Kasumi-1 (cell line): ENCODE measurements at regions not wholly inside any gene's neighbourhood (a gene's known extent, or its start where the extent isn't known, plus 50 kb on each side); places are given as distances from the start of the nearest gene placed in this dataset.

ENCODE experiments used
- DNase-seq, 2 experiments: peaks; one replicate each; lab custom pipeline; 2025; lab: John Stamatoyannopoulos, UW

DNA sequence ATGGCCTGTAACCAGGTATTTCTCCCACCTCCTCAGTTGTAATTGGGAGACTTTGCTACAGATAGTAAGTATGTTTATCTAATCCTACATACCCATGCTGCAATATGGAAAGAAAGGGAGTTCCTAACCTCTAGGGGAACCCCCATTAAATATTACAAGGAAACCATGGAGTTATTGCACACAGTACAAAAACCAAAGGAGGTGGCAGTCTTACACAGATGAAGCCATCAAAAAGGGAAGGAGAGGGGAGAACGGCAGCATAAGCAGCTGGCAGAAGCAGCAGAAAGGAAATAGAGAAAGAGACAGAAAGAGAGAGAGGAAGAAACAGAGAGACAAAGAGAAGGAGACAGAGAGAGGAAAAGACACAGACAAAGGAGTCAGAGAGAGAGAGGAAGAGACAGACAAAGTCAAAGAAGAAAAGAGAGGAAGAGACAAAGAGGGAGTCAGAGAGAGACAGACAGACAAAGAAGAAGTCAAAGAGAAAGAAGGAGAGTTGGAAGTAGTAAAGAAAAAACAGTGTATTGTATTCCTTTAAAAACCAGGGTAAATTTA lies 142.9 kb downstream of the FASLG start:
- DNase-seq: peak in 1 of 2 experiments; percentile 46

GRCh38 chr1:172809750-172810149 lies 150.8 kb downstream of the FASLG start:
- peak; percentile 58 to 70 for DNase-seq

GRCh38 chr1:172810480-172811175 lies 151.7 kb downstream of the FASLG start:
- DNase-seq: peak; percentile 52 to 55

GRCh38 chr1:172811694-172812093 lies 152.8 kb downstream of the FASLG start:
- DNase-seq: no peak

DNA sequence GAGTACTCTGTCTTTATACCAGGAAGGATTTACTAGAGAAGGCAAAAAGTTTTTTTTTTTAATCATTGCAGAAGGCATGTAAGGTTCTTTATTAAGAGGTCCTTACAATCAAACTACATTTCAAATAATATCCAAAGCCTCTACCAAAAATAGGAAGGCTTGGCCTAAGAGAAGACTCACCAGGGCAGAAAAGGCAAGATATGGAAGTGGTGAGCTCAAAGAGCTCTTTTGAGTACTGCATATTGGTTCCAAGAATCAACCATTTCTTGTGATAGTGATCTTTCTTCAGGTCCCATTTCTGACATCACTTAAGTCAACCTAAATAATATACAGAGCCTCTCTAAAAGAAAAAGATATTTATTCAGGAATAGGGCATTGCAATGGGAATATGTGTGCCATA lies 153.2 kb downstream of the FASLG start:
- no peak for DNase-seq

- no peak for DNase-seq
These were observed 154.4 kb downstream of the FASLG start for GRCh38 chr1:172813330-172813729.

- DNase-seq: no peak
These were observed 155.5 kb downstream of the FASLG start for GRCh38 chr1:172814428-172814827.

DNA sequence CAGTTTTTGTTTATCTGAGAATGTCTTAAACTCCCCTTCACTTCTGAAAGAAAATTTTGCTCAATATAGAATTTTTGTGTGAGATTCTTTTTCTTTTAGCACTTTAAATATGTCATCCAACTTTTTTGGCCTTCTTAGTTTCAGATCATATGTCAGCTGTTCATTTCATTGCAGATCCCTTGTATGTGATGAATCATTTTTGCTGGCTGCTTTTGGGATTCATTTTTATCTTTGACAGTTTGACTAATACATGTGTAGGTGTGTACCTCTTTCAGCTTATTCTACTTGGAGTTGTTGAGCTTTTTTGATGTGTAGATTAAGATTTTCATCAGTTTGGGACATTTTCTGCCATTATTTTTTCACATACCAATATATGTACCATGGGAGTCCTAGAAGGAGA lies 156.8 kb downstream of the FASLG start:
- no peak for DNase-seq

DNA sequence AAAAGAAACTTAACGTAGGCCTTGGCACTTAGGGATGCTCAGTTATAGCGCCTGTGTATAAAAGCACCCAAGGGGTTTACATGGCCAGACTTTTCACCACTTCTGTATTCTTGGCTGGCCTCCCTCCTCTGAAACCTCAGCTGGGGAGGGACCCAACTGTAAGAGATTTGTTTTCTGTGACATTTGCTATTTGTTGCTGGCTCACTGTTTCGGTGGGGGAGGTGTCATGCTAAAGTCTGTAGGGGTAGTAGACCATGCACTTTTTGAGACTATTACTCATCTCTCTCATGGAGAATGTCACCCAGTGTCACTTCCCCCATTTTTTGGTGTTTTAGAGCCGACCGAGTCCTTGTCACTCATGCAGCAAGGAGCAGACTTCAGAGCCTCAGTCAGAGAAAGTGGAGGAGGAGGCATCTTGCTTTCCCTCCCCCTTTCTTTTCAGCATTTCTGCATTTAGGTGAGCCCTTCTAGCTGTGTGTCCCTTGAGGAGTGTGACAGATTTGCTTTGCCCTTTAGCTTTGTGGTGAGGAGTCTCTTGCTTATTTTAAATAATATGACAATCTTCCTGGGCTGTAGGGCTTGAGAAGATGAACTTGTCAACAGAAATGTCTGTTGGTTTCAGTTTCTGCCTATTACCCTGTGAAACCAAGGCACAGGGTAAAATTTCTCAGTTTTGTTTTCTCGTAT lies 160.1 kb downstream of the FASLG start:
- DNase-seq: peak; percentile 14 to 28

GRCh38 chr1:172820475-172821158 lies 161.7 kb downstream of the FASLG start:
- DNase-seq: no peak

DNA sequence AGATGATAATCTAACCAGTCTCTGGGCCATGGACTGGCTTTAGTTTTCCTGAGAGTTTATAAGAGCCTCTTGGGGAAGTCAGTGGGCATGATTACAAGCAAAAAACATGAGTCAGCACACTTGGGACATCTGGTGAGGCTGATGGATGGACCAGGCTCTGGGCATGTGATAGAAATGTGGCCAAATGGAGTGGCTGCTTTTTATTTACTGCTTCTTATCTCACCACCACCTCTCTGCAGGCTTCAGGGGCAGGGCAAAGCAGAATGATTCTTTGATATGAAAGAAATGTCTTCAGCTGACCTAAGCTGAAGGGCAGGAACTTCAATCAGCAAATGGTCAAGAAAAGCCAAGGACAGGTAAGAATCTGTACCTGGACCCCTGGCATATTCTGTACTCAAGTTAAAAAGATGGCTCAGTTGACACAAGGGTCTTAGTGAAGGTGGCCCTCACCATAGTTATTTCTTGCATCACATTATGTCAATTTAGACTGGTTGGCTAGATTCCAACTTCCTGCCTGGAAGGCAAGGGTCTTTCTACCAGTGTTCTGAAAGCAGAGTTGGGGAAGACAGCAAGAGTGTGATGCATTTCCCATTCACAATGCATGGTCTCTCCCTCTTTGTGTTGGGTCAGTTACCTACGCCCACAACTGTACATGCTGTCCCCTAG lies 162.8 kb downstream of the FASLG start:
- no peak for DNase-seq

- no peak for DNase-seq
These were observed 164.0 kb downstream of the FASLG start for GRCh38 chr1:172822886-172823285.

- DNase-seq: no peak
These were observed 164.6 kb downstream of the FASLG start for GRCh38 chr1:172823534-172823933.

- peak; percentile 25 to 27 for DNase-seq
These were observed 165.3 kb downstream of the FASLG start for GRCh38 chr1:172824209-172824608.

GRCh38 chr1:172826096-172826741 lies 167.3 kb downstream of the FASLG start:
- DNase-seq: peak; percentile 67 to 71

DNA sequence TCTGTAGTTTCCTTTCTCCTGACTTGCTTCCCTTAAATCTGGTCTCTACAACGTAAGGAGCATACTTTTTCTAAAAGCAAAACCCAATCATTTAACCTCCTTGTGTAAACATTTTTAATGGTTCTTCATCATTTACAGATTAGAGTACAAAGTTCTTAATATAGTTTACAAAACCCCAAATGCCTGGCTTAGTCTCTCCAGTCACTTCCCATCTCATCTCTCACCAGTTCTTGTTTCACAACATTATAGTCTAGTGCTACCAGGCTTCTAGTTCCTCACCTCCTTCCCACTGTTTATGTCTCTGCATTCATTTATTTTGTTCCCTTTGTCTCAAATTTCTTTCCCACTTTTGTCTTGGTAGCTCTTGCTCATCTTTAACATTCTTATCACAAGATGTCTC lies 168.4 kb downstream of the FASLG start:
- peak; percentile 21 to 36 for DNase-seq

GRCh38 chr1:172827841-172828240 lies 168.9 kb downstream of the FASLG start:
- no peak for DNase-seq

DNA sequence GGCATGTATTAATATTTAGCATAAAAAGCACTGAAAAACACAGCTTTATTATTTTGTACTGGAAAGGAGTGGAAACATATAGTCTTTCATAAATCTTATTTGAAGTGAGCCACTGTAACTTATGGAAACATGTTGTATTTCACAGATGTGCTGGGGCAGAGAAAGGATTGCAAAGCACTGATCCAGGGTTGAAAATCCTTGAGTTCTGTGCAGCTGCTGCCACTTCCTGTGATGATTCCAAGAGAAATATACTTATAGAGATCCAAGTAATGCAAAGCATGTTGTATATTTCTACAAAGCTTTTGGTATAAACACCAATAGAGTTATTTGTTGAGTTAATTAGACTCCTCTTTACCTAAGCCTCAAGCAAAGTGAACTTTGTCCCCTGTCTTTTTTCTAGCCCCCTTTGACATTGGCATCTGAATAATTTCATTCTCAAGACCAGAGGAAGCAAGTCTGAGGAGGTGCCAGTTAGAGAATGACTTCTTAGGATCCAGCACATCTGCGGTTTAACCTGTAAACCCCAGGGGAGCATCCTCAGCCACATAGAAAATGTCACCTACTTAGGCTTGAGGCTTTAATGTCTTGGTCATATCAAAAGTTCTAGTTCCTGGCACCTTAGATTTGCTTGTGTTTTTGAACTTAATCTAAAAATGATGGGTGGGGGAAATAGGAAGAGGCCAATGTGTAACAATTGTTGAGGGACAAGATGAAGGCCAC lies 173.3 kb downstream of the FASLG start:
- no peak for DNase-seq

GRCh38 chr1:172833954-172834353 lies 175.1 kb downstream of the FASLG start:
- DNase-seq: no peak

GRCh38 chr1:172834609-172835008 lies 175.7 kb downstream of the FASLG start:
- DNase-seq: no peak

GRCh38 chr1:172835834-172836233 lies 176.9 kb downstream of the FASLG start:
- no peak for DNase-seq
